A549 (cell line): ENCODE measurements at regions not wholly inside any gene's neighbourhood (a gene's known extent, or its start where the extent isn't known, plus 50 kb on each side); places are given as distances from the start of the nearest gene placed in this dataset.

Experiments used
- EP300 ChIP-seq, 2 experiments: fragments of >200 bp; sonication (Bioruptor Twin); formaldehyde crosslinking; IDR thresholded peaks; 2 replicates in 1 of 2; 3 replicates in 1 of 2; pipeline ENCODE4 v1.6.1; 2016 to 2017
- ESRRA ChIP-seq: fragments of 150-350 bp; IDR thresholded peaks from 2 replicates; pipeline ENCODE4 v1.6.1; 2014; ENCODE audit warnings: mild to moderate bottlenecking, low read length, borderline replicate concordance
- KDM1A ChIP-seq: fragments of 200-600 bp; sonication (generic); IDR thresholded peaks from 2 replicates; pipeline ENCODE4 v1.6.1; 2016; ENCODE audit warnings: low read depth, mild to moderate bottlenecking
- POLR2A ChIP-seq: IDR thresholded peaks from 2 replicates; pipeline ENCODE4 v1.6.1; 2012; ENCODE audit warnings: mild to moderate bottlenecking, low read length
- POLR2AphosphoS2 ChIP-seq: conservative IDR thresholded peaks from 2 replicates; pipeline ENCODE4 v1.6.1; 2012; ENCODE audit warnings: low read length, improper control_type of control experiment, inconsistent platforms
- RFX5 ChIP-seq: fragments of 450-650 bp; IDR thresholded peaks from 2 replicates; pipeline ENCODE4 v1.7.1; 2014; ENCODE audit warnings: antibody characterized with exemption, mild to moderate bottlenecking, moderate library complexity
- SMC3 ChIP-seq: fragments of >200 bp; sonication (Bioruptor Twin); formaldehyde crosslinking; IDR thresholded peaks from 3 replicates; pipeline ENCODE4 v1.6.1; 2018; ENCODE audit warnings: inconsistent platforms
- TF ChIP-seq, protein P1 (sequence below): fragments of 200-600 bp; sonication (generic); IDR thresholded peaks from 2 replicates; pipeline ENCODE4 v1.6.1; 2016; ENCODE audit warnings: antibody characterized with exemption, mild to moderate bottlenecking, moderate library complexity
- TF ChIP-seq, protein P2 (sequence below): fragments of >200 bp; sonication (Bioruptor Twin); formaldehyde crosslinking; IDR thresholded peaks from 3 replicates; pipeline ENCODE4 v1.5.1; 2016
- TF ChIP-seq, protein P3 (sequence below): fragments of >200 bp; sonication (Bioruptor Twin); formaldehyde crosslinking; IDR thresholded peaks from 3 replicates; pipeline ENCODE4 v1.6.1; 2016
- TF ChIP-seq, protein P4 (sequence below): fragments of 450-650 bp; IDR thresholded peaks from 2 replicates; pipeline ENCODE4 v1.6.1; 2014; ENCODE audit warnings: antibody characterized with exemption

DNA sequence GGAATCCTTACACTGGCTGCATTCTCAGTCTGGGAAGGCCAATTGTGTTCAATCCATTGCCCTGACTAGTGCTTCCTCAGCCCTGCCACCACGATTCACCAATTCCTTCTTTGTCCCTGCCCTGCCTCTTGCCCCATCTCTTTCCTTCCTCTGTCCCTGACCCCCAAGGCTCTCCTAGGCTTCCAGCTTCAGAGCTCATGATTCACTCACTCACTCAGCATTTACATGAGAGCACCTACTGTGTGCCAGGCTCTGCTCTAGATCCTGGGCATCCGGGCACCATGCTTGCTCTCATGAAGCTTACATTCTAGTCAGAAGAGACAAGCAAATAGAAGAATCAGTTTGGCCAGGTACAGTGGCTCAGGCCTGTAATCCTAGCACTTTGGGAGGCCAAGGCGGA, 489.5 kb upstream of the JARID2 start:
- TF ChIP-seq POLR2AphosphoS2: no peak
- no peak for TF ChIP-seq EP300 (IDR thresholded peaks at IDR 0.05)
- TF ChIP-seq, protein P1, sequence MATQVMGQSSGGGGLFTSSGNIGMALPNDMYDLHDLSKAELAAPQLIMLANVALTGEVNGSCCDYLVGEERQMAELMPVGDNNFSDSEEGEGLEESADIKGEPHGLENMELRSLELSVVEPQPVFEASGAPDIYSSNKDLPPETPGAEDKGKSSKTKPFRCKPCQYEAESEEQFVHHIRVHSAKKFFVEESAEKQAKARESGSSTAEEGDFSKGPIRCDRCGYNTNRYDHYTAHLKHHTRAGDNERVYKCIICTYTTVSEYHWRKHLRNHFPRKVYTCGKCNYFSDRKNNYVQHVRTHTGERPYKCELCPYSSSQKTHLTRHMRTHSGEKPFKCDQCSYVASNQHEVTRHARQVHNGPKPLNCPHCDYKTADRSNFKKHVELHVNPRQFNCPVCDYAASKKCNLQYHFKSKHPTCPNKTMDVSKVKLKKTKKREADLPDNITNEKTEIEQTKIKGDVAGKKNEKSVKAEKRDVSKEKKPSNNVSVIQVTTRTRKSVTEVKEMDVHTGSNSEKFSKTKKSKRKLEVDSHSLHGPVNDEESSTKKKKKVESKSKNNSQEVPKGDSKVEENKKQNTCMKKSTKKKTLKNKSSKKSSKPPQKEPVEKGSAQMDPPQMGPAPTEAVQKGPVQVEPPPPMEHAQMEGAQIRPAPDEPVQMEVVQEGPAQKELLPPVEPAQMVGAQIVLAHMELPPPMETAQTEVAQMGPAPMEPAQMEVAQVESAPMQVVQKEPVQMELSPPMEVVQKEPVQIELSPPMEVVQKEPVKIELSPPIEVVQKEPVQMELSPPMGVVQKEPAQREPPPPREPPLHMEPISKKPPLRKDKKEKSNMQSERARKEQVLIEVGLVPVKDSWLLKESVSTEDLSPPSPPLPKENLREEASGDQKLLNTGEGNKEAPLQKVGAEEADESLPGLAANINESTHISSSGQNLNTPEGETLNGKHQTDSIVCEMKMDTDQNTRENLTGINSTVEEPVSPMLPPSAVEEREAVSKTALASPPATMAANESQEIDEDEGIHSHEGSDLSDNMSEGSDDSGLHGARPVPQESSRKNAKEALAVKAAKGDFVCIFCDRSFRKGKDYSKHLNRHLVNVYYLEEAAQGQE: no peak
- TF ChIP-seq, protein P2, sequence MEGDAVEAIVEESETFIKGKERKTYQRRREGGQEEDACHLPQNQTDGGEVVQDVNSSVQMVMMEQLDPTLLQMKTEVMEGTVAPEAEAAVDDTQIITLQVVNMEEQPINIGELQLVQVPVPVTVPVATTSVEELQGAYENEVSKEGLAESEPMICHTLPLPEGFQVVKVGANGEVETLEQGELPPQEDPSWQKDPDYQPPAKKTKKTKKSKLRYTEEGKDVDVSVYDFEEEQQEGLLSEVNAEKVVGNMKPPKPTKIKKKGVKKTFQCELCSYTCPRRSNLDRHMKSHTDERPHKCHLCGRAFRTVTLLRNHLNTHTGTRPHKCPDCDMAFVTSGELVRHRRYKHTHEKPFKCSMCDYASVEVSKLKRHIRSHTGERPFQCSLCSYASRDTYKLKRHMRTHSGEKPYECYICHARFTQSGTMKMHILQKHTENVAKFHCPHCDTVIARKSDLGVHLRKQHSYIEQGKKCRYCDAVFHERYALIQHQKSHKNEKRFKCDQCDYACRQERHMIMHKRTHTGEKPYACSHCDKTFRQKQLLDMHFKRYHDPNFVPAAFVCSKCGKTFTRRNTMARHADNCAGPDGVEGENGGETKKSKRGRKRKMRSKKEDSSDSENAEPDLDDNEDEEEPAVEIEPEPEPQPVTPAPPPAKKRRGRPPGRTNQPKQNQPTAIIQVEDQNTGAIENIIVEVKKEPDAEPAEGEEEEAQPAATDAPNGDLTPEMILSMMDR: no peak
- TF ChIP-seq, protein P3, sequence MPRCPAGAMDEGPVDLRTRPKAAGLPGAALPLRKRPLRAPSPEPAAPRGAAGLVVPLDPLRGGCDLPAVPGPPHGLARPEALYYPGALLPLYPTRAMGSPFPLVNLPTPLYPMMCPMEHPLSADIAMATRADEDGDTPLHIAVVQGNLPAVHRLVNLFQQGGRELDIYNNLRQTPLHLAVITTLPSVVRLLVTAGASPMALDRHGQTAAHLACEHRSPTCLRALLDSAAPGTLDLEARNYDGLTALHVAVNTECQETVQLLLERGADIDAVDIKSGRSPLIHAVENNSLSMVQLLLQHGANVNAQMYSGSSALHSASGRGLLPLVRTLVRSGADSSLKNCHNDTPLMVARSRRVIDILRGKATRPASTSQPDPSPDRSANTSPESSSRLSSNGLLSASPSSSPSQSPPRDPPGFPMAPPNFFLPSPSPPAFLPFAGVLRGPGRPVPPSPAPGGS: no peak
- TF ChIP-seq POLR2A: no peak
- TF ChIP-seq ESRRA: no peak
- TF ChIP-seq, protein P4, sequence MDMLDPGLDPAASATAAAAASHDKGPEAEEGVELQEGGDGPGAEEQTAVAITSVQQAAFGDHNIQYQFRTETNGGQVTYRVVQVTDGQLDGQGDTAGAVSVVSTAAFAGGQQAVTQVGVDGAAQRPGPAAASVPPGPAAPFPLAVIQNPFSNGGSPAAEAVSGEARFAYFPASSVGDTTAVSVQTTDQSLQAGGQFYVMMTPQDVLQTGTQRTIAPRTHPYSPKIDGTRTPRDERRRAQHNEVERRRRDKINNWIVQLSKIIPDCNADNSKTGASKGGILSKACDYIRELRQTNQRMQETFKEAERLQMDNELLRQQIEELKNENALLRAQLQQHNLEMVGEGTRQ: no peak
- no peak for TF ChIP-seq KDM1A
- TF ChIP-seq RFX5: no peak
- no peak for TF ChIP-seq SMC3
